RWPE2 (cell line): ENCODE measurements at regions not wholly inside any gene's neighbourhood (a gene's known extent, or its start where the extent isn't known, plus 50 kb on each side); places are given as distances from the start of the nearest gene placed in this dataset.

Source experiments
- ATAC-seq: fragments of 200-7000 bp; cut with Tn5 transposase; 3 replicates; pipeline ENCODE4 v1.9.1; 2021; ENCODE audit warnings: low read depth
- DNase-seq: peaks from one replicate; pipeline ENCODE4 v3.0.0-alpha.2; 2020; ENCODE audit warnings: low spot score
- H3K27ac ChIP-seq: fragments of 450-650 bp; 2 replicates; pipeline ENCODE4 v1.5.1; 2017; ENCODE audit warnings: mild to moderate bottlenecking; ENCODE audit not compliant: poor library complexity, severe bottlenecking
- H3K27me3 ChIP-seq: fragments of 250-450 bp; sonication (Bioruptor Pico); 2 replicates; pipeline ENCODE4 v1.5.1; 2021; ENCODE audit warnings: mild to moderate bottlenecking, moderate library complexity; ENCODE audit not compliant: insufficient read depth, poor library complexity, severe bottlenecking
- H3K36me3 ChIP-seq: fragments of 250-450 bp; sonication (Bioruptor Pico); 2 replicates; pipeline ENCODE4 v1.5.1; 2020; ENCODE audit warnings: low read depth, mild to moderate bottlenecking, moderate library complexity
- H3K4me1 ChIP-seq: fragments of 250-450 bp; sonication (Bioruptor Pico); 2 replicates; pipeline ENCODE4 v1.5.1; 2021; ENCODE audit warnings: mild to moderate bottlenecking, moderate library complexity; ENCODE audit not compliant: insufficient read depth, poor library complexity, severe bottlenecking
- H3K4me3 ChIP-seq: fragments of 250-450 bp; sonication (Bioruptor Pico); 2 replicates; pipeline ENCODE4 v1.5.1; 2021; ENCODE audit warnings: mild to moderate bottlenecking, moderate library complexity; ENCODE audit not compliant: severe bottlenecking
- H3K9me3 ChIP-seq: fragments of 250-450 bp; sonication (Bioruptor Pico); 2 replicates; pipeline ENCODE4 v1.5.1; 2021; ENCODE audit warnings: mild to moderate bottlenecking, moderate library complexity; ENCODE audit not compliant: severe bottlenecking
- TF ChIP-seq, protein P1 (sequence below): fragments of 450-650 bp; IDR thresholded peaks from one replicate; pipeline ENCODE4 v1.5.1; 2017; ENCODE audit warnings: mild to moderate bottlenecking, moderate library complexity; ENCODE audit not compliant: poor library complexity, severe bottlenecking

DNA sequence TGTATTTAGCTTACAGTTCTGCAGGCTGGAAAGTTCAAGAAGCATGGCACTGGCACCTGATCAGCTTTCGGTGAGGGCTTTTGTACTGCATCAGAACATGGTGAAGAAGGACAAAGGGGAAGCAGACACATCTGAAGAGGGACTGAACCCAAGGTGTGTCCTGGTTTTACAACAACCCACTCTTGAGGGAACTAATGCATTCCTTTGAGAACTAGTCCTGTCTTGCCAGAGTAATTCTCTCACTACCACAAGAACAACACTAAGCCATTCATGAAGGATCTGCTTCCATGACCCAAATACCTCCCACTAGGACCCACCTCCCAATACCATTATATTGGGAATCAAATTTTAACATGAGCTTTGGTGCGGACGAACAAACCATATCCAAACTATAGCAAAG is 93.6 kb downstream of the RFC3 start:
- Histone ChIP-seq H3K4me3 (no peak overlapping the region), H3K36me3 (no peaks in the 10 kb centered on the region), H3K4me1 (no peaks in the 10 kb centered on the region), H3K9me3 (no peaks in the 10 kb centered on the region), H3K27me3 (no peaks in the 10 kb centered on the region), H3K27ac (no peak overlapping the region)
- TF ChIP-seq, protein P1, sequence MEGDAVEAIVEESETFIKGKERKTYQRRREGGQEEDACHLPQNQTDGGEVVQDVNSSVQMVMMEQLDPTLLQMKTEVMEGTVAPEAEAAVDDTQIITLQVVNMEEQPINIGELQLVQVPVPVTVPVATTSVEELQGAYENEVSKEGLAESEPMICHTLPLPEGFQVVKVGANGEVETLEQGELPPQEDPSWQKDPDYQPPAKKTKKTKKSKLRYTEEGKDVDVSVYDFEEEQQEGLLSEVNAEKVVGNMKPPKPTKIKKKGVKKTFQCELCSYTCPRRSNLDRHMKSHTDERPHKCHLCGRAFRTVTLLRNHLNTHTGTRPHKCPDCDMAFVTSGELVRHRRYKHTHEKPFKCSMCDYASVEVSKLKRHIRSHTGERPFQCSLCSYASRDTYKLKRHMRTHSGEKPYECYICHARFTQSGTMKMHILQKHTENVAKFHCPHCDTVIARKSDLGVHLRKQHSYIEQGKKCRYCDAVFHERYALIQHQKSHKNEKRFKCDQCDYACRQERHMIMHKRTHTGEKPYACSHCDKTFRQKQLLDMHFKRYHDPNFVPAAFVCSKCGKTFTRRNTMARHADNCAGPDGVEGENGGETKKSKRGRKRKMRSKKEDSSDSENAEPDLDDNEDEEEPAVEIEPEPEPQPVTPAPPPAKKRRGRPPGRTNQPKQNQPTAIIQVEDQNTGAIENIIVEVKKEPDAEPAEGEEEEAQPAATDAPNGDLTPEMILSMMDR, result no peak
- DNase-seq, result no peak
- no peak for ATAC-seq

DNA sequence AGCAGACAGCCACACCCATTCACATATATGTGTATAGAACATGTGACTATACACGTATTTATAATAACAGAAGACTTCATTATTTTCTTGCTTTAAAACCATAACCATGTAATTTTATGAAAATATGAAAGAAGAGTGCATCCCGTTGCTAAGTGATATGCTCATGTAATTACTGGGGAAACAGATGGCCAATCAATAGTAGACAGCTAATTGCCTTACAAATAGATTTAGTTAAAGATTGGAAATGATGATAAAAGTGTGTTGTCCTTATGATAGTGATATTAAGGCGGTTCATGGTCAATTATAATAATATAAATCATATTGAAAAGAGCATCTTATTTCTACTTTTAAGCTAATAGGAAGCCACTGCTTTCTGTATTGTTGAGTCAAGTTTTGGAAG is 95.9 kb downstream of the RFC3 start:
- Histone ChIP-seq H3K4me3 (no peak overlapping the region), H3K36me3 (no peaks in the 10 kb centered on the region), H3K4me1 (peaks cover 6% of the 10 kb centered on the region), H3K9me3 (no peaks in the 10 kb centered on the region), H3K27me3 (no peaks in the 10 kb centered on the region), H3K27ac (no peak overlapping the region)
- no peak for DNase-seq
- TF ChIP-seq, protein P1, result no peak
- ATAC-seq, result no peak

DNA sequence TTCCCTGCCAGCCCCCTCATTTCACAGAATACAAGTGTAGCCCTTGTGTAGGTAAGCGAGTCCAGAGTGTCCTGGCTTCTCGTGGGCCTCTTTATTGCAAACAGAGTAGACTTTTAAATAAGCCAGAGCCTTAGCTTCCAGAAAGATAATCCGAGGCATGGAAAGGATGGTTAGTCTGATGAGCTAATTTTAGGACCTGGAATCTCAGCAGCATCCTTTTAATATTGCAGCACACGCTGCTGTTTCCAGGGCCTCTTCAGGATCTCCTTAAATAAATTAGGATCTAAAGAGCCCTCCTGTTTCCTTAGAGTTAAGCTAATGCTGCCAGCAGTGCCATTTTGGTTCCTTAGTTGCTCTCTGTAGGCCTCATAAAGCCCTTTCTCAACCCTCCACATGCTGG is 99.2 kb downstream of the RFC3 start:
- Histone ChIP-seq H3K9me3 (no peaks in the 10 kb centered on the region), H3K36me3 (no peaks in the 10 kb centered on the region), H3K4me3 (no peak overlapping the region), H3K27ac (no peak overlapping the region), H3K27me3 (no peaks in the 10 kb centered on the region), H3K4me1 (peaks cover 8% of the 10 kb centered on the region)
- ATAC-seq (no peak), DNase-seq (no peak)
- TF ChIP-seq, protein P1, result no peak

DNA sequence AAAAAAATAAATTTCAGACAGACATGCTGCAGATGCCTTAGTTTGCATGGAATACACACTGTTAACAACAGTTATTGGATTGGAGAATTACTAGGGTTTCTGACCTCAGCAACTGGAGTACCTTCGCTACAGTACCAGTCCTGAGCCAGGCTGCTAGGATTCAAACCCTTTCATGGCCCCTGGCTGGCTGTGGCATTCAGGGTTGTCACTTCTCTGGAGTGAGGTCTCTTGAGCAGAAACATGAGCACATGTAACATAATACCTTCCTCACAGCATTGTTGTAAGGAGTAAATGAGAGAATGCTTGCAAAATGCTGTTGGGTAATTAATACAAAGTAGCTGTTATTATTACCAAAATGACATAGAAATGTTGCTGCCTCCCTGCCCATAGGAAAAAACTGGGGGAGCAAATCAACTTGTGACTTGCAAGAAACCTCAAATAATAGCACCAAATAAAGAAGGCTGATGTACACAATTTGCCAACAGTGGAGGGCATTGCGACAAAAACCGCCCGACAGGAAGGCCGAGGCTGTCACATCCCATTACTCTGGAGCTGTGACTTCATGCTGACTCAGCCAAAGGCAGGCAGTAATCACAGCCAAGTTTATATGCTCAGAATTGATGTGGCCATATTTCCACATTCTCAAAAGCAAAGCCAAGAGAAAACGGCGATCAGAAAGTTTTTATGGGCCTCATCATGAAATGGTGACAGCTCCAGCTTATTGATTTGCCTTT is 100.4 kb downstream of the RFC3 start:
- no peaks in the 10 kb centered on the region for H3K27me3 ChIP-seq
- TF ChIP-seq, protein P1, result no peak
- no peaks in the 10 kb centered on the region for H3K9me3 ChIP-seq
- no peak overlapping the region for H3K4me3 ChIP-seq
- H3K27ac ChIP-seq, result no peak overlapping the region
- peaks cover 8% of the 10 kb centered on the region for H3K4me1 ChIP-seq
- no peaks in the 10 kb centered on the region for H3K36me3 ChIP-seq
- ATAC-seq (peak; percentile 84), DNase-seq (no peak)

DNA sequence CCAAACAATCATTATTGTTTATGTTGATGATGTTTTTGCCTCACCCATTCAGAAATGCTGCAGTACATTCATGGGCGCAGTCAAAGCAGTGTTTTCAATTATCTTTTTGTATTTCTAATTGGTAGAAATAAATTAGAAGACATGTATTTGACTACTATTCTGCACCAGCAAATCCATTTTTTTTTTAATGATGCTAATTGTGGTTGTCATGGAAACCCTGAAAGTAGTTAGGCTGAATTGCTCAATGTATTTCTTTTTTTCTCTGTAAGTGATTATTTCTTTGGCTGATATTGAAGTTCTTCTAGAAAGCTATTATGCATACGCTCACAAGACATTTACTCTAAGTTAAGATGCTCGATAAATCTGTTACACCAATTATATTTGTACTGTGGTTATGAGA is 101.2 kb downstream of the RFC3 start:
- Histone ChIP-seq H3K4me3 (no peak overlapping the region), H3K4me1 (peaks cover 8% of the 10 kb centered on the region), H3K27me3 (no peaks in the 10 kb centered on the region), H3K27ac (no peak overlapping the region), H3K9me3 (no peaks in the 10 kb centered on the region), H3K36me3 (no peaks in the 10 kb centered on the region)
- TF ChIP-seq, protein P1, result no peak
- DNase-seq (no peak), ATAC-seq (no peak)
